ENCODE measurements at regions not wholly inside any gene's neighbourhood (a gene's known extent, or its start where the extent isn't known, plus 50 kb on each side); places are given as distances from the start of the nearest gene placed in this dataset.

DNA sequence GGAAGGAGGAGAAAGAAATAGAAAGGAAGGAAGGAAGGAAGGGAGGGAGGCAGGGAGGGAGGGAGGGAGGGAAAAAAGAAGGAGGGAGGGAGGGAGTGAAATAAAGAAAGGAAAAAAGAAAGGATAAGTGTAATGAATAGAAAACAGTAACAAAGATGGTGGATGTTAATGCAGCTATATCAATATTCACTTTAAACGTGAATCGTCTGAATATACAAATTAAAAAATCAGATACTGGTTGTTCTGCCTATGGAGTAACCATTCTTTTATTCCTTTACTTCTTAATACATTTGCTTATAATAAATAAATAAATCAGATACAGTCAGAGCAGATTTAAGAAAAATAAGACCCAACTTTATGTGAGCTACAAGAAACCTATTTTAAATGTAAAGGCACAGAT, 1520.4 kb downstream of the TBC1D22A start:
- TF ChIP-seq, protein P1, sequence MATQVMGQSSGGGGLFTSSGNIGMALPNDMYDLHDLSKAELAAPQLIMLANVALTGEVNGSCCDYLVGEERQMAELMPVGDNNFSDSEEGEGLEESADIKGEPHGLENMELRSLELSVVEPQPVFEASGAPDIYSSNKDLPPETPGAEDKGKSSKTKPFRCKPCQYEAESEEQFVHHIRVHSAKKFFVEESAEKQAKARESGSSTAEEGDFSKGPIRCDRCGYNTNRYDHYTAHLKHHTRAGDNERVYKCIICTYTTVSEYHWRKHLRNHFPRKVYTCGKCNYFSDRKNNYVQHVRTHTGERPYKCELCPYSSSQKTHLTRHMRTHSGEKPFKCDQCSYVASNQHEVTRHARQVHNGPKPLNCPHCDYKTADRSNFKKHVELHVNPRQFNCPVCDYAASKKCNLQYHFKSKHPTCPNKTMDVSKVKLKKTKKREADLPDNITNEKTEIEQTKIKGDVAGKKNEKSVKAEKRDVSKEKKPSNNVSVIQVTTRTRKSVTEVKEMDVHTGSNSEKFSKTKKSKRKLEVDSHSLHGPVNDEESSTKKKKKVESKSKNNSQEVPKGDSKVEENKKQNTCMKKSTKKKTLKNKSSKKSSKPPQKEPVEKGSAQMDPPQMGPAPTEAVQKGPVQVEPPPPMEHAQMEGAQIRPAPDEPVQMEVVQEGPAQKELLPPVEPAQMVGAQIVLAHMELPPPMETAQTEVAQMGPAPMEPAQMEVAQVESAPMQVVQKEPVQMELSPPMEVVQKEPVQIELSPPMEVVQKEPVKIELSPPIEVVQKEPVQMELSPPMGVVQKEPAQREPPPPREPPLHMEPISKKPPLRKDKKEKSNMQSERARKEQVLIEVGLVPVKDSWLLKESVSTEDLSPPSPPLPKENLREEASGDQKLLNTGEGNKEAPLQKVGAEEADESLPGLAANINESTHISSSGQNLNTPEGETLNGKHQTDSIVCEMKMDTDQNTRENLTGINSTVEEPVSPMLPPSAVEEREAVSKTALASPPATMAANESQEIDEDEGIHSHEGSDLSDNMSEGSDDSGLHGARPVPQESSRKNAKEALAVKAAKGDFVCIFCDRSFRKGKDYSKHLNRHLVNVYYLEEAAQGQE (IDR thresholded peaks at IDR 0.05; ENCODE audit: insufficient read depth in 1 of 2, low read depth in 2 of 2, low read length in 1 of 2): no peak
- TF ChIP-seq, protein P2, sequence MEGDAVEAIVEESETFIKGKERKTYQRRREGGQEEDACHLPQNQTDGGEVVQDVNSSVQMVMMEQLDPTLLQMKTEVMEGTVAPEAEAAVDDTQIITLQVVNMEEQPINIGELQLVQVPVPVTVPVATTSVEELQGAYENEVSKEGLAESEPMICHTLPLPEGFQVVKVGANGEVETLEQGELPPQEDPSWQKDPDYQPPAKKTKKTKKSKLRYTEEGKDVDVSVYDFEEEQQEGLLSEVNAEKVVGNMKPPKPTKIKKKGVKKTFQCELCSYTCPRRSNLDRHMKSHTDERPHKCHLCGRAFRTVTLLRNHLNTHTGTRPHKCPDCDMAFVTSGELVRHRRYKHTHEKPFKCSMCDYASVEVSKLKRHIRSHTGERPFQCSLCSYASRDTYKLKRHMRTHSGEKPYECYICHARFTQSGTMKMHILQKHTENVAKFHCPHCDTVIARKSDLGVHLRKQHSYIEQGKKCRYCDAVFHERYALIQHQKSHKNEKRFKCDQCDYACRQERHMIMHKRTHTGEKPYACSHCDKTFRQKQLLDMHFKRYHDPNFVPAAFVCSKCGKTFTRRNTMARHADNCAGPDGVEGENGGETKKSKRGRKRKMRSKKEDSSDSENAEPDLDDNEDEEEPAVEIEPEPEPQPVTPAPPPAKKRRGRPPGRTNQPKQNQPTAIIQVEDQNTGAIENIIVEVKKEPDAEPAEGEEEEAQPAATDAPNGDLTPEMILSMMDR (IDR thresholded peaks at IDR 0.05): no peak
- no peak for TF ChIP-seq SIN3A (IDR thresholded peaks at IDR 0.05; ENCODE audit: borderline replicate concordance, insufficient read depth, low read depth, low read length)

Data from Panc1 (cell line).